Endodermal cell (in vitro differentiated cells): ENCODE measurements at regions not wholly inside any gene's neighbourhood (a gene's known extent, or its start where the extent isn't known, plus 50 kb on each side); places are given as distances from the start of the nearest gene placed in this dataset.
A peak's percentile ranks its signal among the peaks of the same experiment; 100 is the strongest.

Source experiments
- DNase-seq: peaks from one replicate; pipeline ENCODE4 v3.0.0-alpha.2; 2017
- H3K27ac ChIP-seq: 2 replicates; pipeline ENCODE4 v1.5.1; 2013; ENCODE audit warnings: mild to moderate bottlenecking, low read depth, low read length, moderate library complexity
- H3K27me3 ChIP-seq: 2 replicates; pipeline ENCODE4 v1.6.1; 2013; ENCODE audit warnings: mild to moderate bottlenecking, low read length, moderate library complexity; ENCODE audit not compliant: insufficient read depth, control insufficient read depth, poor library complexity, severe bottlenecking
- H3K36me3 ChIP-seq: 2 replicates; pipeline ENCODE4 v1.7.0; 2013; ENCODE audit warnings: mild to moderate bottlenecking, low read length, moderate library complexity; ENCODE audit not compliant: control insufficient read depth, insufficient read depth
- H3K4me1 ChIP-seq: one replicate; pipeline ENCODE4 v1.7.0; 2013; ENCODE audit warnings: low read length; ENCODE audit not compliant: control insufficient read depth, insufficient read depth
- H3K4me3 ChIP-seq: 2 replicates; pipeline ENCODE4 v1.5.1; 2013; ENCODE audit warnings: mild to moderate bottlenecking, low read length, moderate library complexity
- H3K9ac ChIP-seq: 2 replicates; pipeline ENCODE4 v1.6.1; 2013; ENCODE audit warnings: mild to moderate bottlenecking, low read length, moderate library complexity; ENCODE audit not compliant: poor library complexity, severe bottlenecking; ENCODE audit errors: extremely low read depth
- H3K9me3 ChIP-seq: 2 replicates; pipeline ENCODE4 v1.6.1; 2013; ENCODE audit warnings: mild to moderate bottlenecking, low read length, moderate library complexity; ENCODE audit not compliant: control insufficient read depth
- H3K27ac Mint-ChIP-seq: 2 replicates; pipeline ENCODE4 v1.8.0; 2020; ENCODE audit warnings: mixed read lengths
- H3K27me3 Mint-ChIP-seq: 2 replicates; pipeline ENCODE4 v1.8.0; 2021; ENCODE audit warnings: mild to moderate bottlenecking, mixed read lengths; ENCODE audit not compliant: insufficient read depth
- H3K36me3 Mint-ChIP-seq: 2 replicates; pipeline ENCODE4 v1.8.0; 2020; ENCODE audit warnings: low read depth, mixed read lengths
- H3K4me1 Mint-ChIP-seq: 2 replicates; pipeline ENCODE4 v1.8.0; 2020; ENCODE audit warnings: mixed read lengths
- H3K4me3 Mint-ChIP-seq: 2 replicates; pipeline ENCODE4 v1.8.0; 2020; ENCODE audit warnings: mild to moderate bottlenecking, moderate library complexity, mixed read lengths
- H3K9me3 Mint-ChIP-seq: 2 replicates; pipeline ENCODE4 v1.8.0; 2020; ENCODE audit warnings: mild to moderate bottlenecking, mixed read lengths
- WGBS, 2 experiments: methylation state at CpG; one replicate each; pipeline versions ENCODE4 v1.1.5 to v1.1.7; 2013; ENCODE audit warnings: missing lambda C conversion rate in 2 of 2, mixed read lengths in 1 of 2; ENCODE audit not compliant: insufficient coverage in 1 of 2, insufficient read length in 1 of 2; 5-methylcytosine and 5-hydroxymethylcytosine counted together
- TF ChIP-seq, protein P1 (sequence below): fragments of 200-600 bp; sonication (generic); conservative IDR thresholded peaks from 2 replicates; pipeline ENCODE4 v1.5.0; 2021; ENCODE audit warnings: antibody characterized with exemption, mild to moderate bottlenecking

GRCh38 chr2:204416236-204416635 lies 129.0 kb upstream of the PARD3B start:
- Histone ChIP-seq H3K27me3 (no peaks in the 10 kb centered on the region), H3K4me1 (no peaks in the 10 kb centered on the region), H3K36me3 (no peaks in the 10 kb centered on the region), H3K9ac (no peak overlapping the region), H3K27ac (peak overlapping the region; percentile 67), H3K9me3 (peaks cover 25% of the 10 kb centered on the region), H3K4me3 (no peak overlapping the region)
- Mint-ChIP-seq H3K4me1 (no peaks in the 10 kb centered on the region), H3K27me3 (peaks cover 2% of the 10 kb centered on the region), H3K4me3 (no peak overlapping the region), H3K27ac (no peak overlapping the region), H3K36me3 (peaks cover 7% of the 10 kb centered on the region), H3K9me3 (peaks cover 32% of the 10 kb centered on the region)
- no peak for DNase-seq
- 62 to 84% methylated on average over 3 to 5 of the region's 5 CpGs for WGBS, 2 experiments
- TF ChIP-seq, protein P1, sequence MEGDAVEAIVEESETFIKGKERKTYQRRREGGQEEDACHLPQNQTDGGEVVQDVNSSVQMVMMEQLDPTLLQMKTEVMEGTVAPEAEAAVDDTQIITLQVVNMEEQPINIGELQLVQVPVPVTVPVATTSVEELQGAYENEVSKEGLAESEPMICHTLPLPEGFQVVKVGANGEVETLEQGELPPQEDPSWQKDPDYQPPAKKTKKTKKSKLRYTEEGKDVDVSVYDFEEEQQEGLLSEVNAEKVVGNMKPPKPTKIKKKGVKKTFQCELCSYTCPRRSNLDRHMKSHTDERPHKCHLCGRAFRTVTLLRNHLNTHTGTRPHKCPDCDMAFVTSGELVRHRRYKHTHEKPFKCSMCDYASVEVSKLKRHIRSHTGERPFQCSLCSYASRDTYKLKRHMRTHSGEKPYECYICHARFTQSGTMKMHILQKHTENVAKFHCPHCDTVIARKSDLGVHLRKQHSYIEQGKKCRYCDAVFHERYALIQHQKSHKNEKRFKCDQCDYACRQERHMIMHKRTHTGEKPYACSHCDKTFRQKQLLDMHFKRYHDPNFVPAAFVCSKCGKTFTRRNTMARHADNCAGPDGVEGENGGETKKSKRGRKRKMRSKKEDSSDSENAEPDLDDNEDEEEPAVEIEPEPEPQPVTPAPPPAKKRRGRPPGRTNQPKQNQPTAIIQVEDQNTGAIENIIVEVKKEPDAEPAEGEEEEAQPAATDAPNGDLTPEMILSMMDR = no peak

GRCh38 chr2:204425821-204426220 lies 119.5 kb upstream of the PARD3B start:
- Mint-ChIP-seq H3K9me3 (peaks cover 7% of the 10 kb centered on the region), H3K36me3 (no peaks in the 10 kb centered on the region), H3K27me3 (no peaks in the 10 kb centered on the region), H3K4me1 (peaks cover 3% of the 10 kb centered on the region), H3K4me3 (no peak overlapping the region), H3K27ac (no peak overlapping the region)
- TF ChIP-seq, protein P1 = no peak
- no peak overlapping the region for H3K4me3 ChIP-seq
- 83% methylated on average over 1 of the region's 1 CpG; no CpG with 5 or more reads in 1 of the 2 experiments for WGBS, 2 experiments
- DNase-seq = no peak
- no peaks in the 10 kb centered on the region for H3K9me3 ChIP-seq
- H3K27me3 ChIP-seq = no peaks in the 10 kb centered on the region
- H3K36me3 ChIP-seq = no peaks in the 10 kb centered on the region
- no peaks in the 10 kb centered on the region for H3K4me1 ChIP-seq
- no peak overlapping the region for H3K27ac ChIP-seq
- H3K9ac ChIP-seq = no peak overlapping the region

DNA sequence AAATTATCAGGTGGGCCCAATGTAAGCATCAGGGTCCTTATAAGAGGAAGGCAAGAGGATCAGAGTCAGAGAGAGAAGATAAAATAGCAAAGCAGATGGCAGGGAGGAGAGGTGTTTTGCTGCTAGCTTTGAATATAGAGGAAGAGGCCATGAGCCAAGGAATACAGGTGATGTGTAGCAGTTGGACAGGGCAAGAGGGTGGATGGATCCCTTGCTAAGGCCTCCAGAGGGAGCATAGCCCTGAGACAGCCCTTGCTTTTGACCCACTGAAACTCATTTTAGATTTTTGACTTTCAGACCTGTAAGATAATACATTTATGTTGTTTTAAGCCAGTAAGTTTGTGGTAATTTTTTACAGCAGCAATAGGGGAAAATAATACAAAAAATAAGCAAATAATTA lies 116.6 kb upstream of the PARD3B start:
- no peak overlapping the region for H3K4me3 Mint-ChIP-seq
- H3K36me3 ChIP-seq = no peaks in the 10 kb centered on the region
- DNase-seq = no peak
- no peaks in the 10 kb centered on the region for H3K27me3 Mint-ChIP-seq
- H3K4me1 Mint-ChIP-seq = peaks cover 3% of the 10 kb centered on the region
- H3K9ac ChIP-seq = no peak overlapping the region
- H3K4me1 ChIP-seq = no peaks in the 10 kb centered on the region
- TF ChIP-seq, protein P1 = no peak
- peaks cover 20% of the 10 kb centered on the region for H3K9me3 Mint-ChIP-seq
- no peak overlapping the region for H3K27ac Mint-ChIP-seq
- H3K27me3 ChIP-seq = no peaks in the 10 kb centered on the region
- peaks cover 19% of the 10 kb centered on the region for H3K9me3 ChIP-seq
- no peak overlapping the region for H3K27ac ChIP-seq
- H3K36me3 Mint-ChIP-seq = no peaks in the 10 kb centered on the region
- no peak overlapping the region for H3K4me3 ChIP-seq
